H1 (cell line): ENCODE measurements at regions not wholly inside any gene's neighbourhood (a gene's known extent, or its start where the extent isn't known, plus 50 kb on each side); places are given as distances from the start of the nearest gene placed in this dataset.
"Not testable (repeated sequence)": the region's sequence is repeated elsewhere in the genome, so short reads cannot be mapped to it uniquely, and the experiment has no call there.

Source experiments
- CTCF ChIA-PET: fragments of 300-600 bp; sonication (Branson Sonifier 250); formaldehyde crosslinking; loops from one replicate; lab custom pipeline; 2021; ENCODE audit not compliant: partially characterized antibody; lab: Charles Lee
- POLR2A ChIA-PET: fragments of 300-600 bp; sonication (Branson Sonifier 250); formaldehyde crosslinking; loops from one replicate; lab custom pipeline; 2021; ENCODE audit warnings: inconsistent platforms; ENCODE audit not compliant: partially characterized antibody; lab: Charles Lee
- DNase-seq, 2 experiments: peaks; one replicate each; pipeline versions ENCODE4 v3.0.0 to v3.0.0-alpha.2; 2010 to 2022; ENCODE audit warnings: low spot score in 2 of 2, low read depth in 1 of 2, mixed read lengths in 1 of 2
- FAIRE-seq: peaks from 2 replicates; lab custom pipeline; 2011; peaks lifted over from hg19 to GRCh38; lab: Jason Lieb, UNC
- H2AFZ ChIP-seq: 2 replicates; pipeline ENCODE4 v1.8.1; 2012; ENCODE audit warnings: low read length, inconsistent platforms
- H2AK5ac ChIP-seq: 2 replicates; pipeline ENCODE4 v1.6.1; 2013; ENCODE audit warnings: low read depth, low read length
- H2BK120ac ChIP-seq: replicated peaks from 2 replicates; pipeline ENCODE3; 2013; ENCODE audit warnings: low read depth, low read length, inconsistent platforms
- H2BK12ac ChIP-seq: 2 replicates; pipeline ENCODE4 v1.6.1; 2013; ENCODE audit warnings: low read depth, low read length
- H2BK15ac ChIP-seq: 2 replicates; pipeline ENCODE4 v1.6.1; 2013; ENCODE audit warnings: low read length
- H2BK20ac ChIP-seq: 2 replicates; pipeline ENCODE4 v1.6.1; 2013; ENCODE audit warnings: low read length
- H2BK5ac ChIP-seq: 2 replicates; pipeline ENCODE4 v1.6.1; 2013; ENCODE audit warnings: low read depth, low read length
- H3K14ac ChIP-seq: 2 replicates; pipeline ENCODE4 v1.6.1; 2013; ENCODE audit warnings: inconsistent platforms; ENCODE audit not compliant: insufficient read length
- H3K18ac ChIP-seq: 2 replicates; pipeline ENCODE4 v1.6.1; 2013; ENCODE audit warnings: low read length; ENCODE audit errors: extremely low read depth
- H3K23ac ChIP-seq: 2 replicates; pipeline ENCODE4 v1.6.1; 2013; ENCODE audit warnings: inconsistent platforms; ENCODE audit not compliant: insufficient read length
- H3K23me2 ChIP-seq: 2 replicates; pipeline ENCODE4 v1.6.1; 2013; ENCODE audit warnings: low read depth, low read length
- H3K27ac ChIP-seq: 2 replicates; pipeline ENCODE4 v1.6.1; 2011; ENCODE audit warnings: low read depth, low read length, inconsistent platforms
- H3K27me3 ChIP-seq, 4 experiments: replicated peaks in 1 of 4; 1 replicate in 1 of 4; 2 replicates in 3 of 4; pipeline versions ENCODE4 v1.6.1 to v1.8.1; 2011 to 2013; ENCODE audit warnings: low read length in 3 of 4, mild to moderate bottlenecking in 3 of 4, inconsistent platforms in 2 of 4, mixed read lengths in 2 of 4, moderate library complexity in 1 of 4; ENCODE audit not compliant: control insufficient read depth in 3 of 4, insufficient read depth in 3 of 4; ENCODE audit errors: extremely low read depth in 1 of 4
- H3K36me3 ChIP-seq, 4 experiments: 2 replicates each; pipeline versions ENCODE4 v1.6.1 to v1.8.1; 2011 to 2013; ENCODE audit warnings: mild to moderate bottlenecking in 4 of 4, low read length in 3 of 4, moderate library complexity in 2 of 4, control low read depth in 1 of 4, inconsistent platforms in 1 of 4; ENCODE audit not compliant: insufficient read depth in 4 of 4, control insufficient read depth in 2 of 4
- H3K4ac ChIP-seq: replicated peaks from 2 replicates; pipeline ENCODE3; 2013; ENCODE audit warnings: low read length, low read depth, mixed read lengths, inconsistent platforms; ENCODE audit not compliant: insufficient read length
- H3K4me1 ChIP-seq, 4 experiments: replicated peaks in 1 of 4; 1 replicate in 1 of 4; 2 replicates in 3 of 4; pipeline versions ENCODE4 v1.6.1 to v1.8.1; 2011 to 2013; ENCODE audit warnings: low read length in 3 of 4, inconsistent platforms in 2 of 4, mixed read lengths in 1 of 4; ENCODE audit not compliant: insufficient read depth in 4 of 4, control insufficient read depth in 3 of 4
- H3K4me2 ChIP-seq, 2 experiments: 2 replicates each; pipeline versions ENCODE4 v1.6.1 to v1.8.1; 2011 to 2013; ENCODE audit warnings: low read depth in 2 of 2, low read length in 2 of 2, control low read depth in 1 of 2, inconsistent platforms in 1 of 2, mild to moderate bottlenecking in 1 of 2; ENCODE audit not compliant: insufficient read depth in 1 of 2
- H3K4me3 ChIP-seq, 4 experiments: fragments of 200-600, 300-600 bp in 1 of 4; sonication (generic), shearing (Covaris generic), sonication (Bioruptor Twin) in 1 of 4; 2 replicates each; pipeline versions ENCODE4 v1.5.1 to v1.8.1; 2011 to 2016; ENCODE audit warnings: low read length in 4 of 4, low read depth in 3 of 4, control low read depth in 2 of 4, inconsistent platforms in 2 of 4, mild to moderate bottlenecking in 2 of 4, mixed read lengths in 1 of 4, moderate library complexity in 1 of 4; ENCODE audit not compliant: insufficient read depth in 2 of 4; ENCODE audit errors: extremely low read depth in 1 of 4
- H3K56ac ChIP-seq: replicated peaks from 2 replicates; pipeline ENCODE3; 2013; ENCODE audit warnings: low read depth, mild to moderate bottlenecking, mixed read lengths, low read length, inconsistent platforms; ENCODE audit not compliant: insufficient read length
- H3K79me1 ChIP-seq: 2 replicates; pipeline ENCODE4 v1.6.1; 2013; ENCODE audit warnings: low read depth, low read length, control low read depth
- H3K79me2 ChIP-seq, 2 experiments: 2 replicates each; pipeline versions ENCODE4 v1.6.1 to v1.8.1; 2012 to 2013; ENCODE audit warnings: low read length in 2 of 2, mild to moderate bottlenecking in 2 of 2, inconsistent platforms in 1 of 2; ENCODE audit not compliant: insufficient read depth in 2 of 2, control insufficient read depth in 1 of 2
- H3K9ac ChIP-seq, 4 experiments: replicated peaks in 1 of 4; 1 replicate in 1 of 4; 2 replicates in 3 of 4; pipeline versions ENCODE4 v1.6.1 to v1.8.1; 2011 to 2013; ENCODE audit warnings: low read depth in 3 of 4, low read length in 3 of 4, control low read depth in 2 of 4, mild to moderate bottlenecking in 2 of 4, moderate library complexity in 2 of 4, inconsistent platforms in 1 of 4; ENCODE audit errors: extremely low read depth in 1 of 4
- H3K9me3 ChIP-seq, 2 experiments: 2 replicates each; pipeline versions ENCODE4 v1.6.1 to v1.8.1; 2012 to 2013; ENCODE audit warnings: mild to moderate bottlenecking in 2 of 2, moderate library complexity in 2 of 2, control low read depth in 1 of 2, inconsistent platforms in 1 of 2, low read depth in 1 of 2, low read length in 1 of 2, mixed read lengths in 1 of 2; ENCODE audit not compliant: insufficient read depth in 2 of 2
- H4K20me1 ChIP-seq, 2 experiments: replicated peaks in 1 of 2; 2 replicates each; pipeline versions ENCODE3 to v1.8.1; 2011 to 2013; ENCODE audit warnings: inconsistent platforms in 2 of 2, low read length in 2 of 2, mild to moderate bottlenecking in 1 of 2; ENCODE audit not compliant: insufficient read depth in 2 of 2, control insufficient read depth in 1 of 2
- H4K5ac ChIP-seq: 2 replicates; pipeline ENCODE4 v1.6.1; 2013; ENCODE audit warnings: low read length, low read depth, mixed read lengths, inconsistent platforms; ENCODE audit not compliant: insufficient read length
- H4K8ac ChIP-seq: 2 replicates; pipeline ENCODE4 v1.8.0; 2013; ENCODE audit warnings: mild to moderate bottlenecking, moderate library complexity, low read length, inconsistent platforms; ENCODE audit not compliant: insufficient read depth; ENCODE audit errors: extremely low read depth
- H4K91ac ChIP-seq: replicated peaks from 2 replicates; pipeline ENCODE3; 2013; ENCODE audit warnings: low read length, mixed read lengths, inconsistent platforms; ENCODE audit not compliant: insufficient read length
- CBX8 ChIP-seq: fragments of 300-800, 300-1000 bp; sonication (generic); IDR thresholded peaks from 2 replicates; pipeline ENCODE4 v1.7.1; 2016; ENCODE audit warnings: low read depth, low read length, borderline replicate concordance
- CREB1 ChIP-seq: IDR thresholded peaks from 2 replicates; pipeline ENCODE4 v1.6.1; 2012; ENCODE audit warnings: inconsistent platforms
- WGBS, 2 experiments: shearing (Covaris generic) in 1 of 2; methylation state at CpG; one replicate each; pipeline versions ENCODE4 v1.1.6 to v1.1.7; 2013 to 2015; ENCODE audit warnings: low lambda C conversion rate in 2 of 2, mixed read lengths in 2 of 2, inconsistent platforms in 1 of 2, low coverage in 1 of 2, missing lambda C conversion rate in 1 of 2; ENCODE audit not compliant: insufficient replicate concordance in 2 of 2, insufficient coverage in 1 of 2, insufficient read length in 1 of 2; ENCODE audit errors: extremely low coverage in 1 of 2, missing lambda C conversion rate in 1 of 2; 5-methylcytosine and 5-hydroxymethylcytosine counted together

GRCh38 chr2:48092846-48093803 lies 186.8 kb upstream of the FBXO11 start (continued):
- TF ChIP-seq CREB1 (no peak), CBX8 (no peak)
- TF ChIP-seq, all 59 proteins: peak for 0

DNA sequence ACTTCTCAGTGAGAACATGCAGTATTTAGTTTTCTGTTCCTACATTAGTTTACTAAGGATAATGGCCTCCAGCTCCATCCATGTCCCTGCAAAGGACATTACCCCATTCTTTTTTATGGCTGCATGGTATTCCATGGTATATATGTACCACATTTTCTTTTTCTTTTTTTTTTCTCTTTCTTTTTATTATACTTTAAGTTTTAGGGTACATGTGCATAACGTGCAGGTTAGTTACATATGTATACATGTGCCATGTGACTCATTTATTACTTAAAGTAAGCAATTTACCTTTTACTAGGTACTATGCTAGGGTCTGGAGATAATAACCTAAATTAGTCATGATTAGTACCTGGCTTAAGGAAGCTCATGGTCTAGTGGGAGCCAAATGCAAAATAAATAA lies 190.5 kb upstream of the FBXO11 start:
- H3K23ac ChIP-seq, H3K4me2 ChIP-seq, H2BK120ac ChIP-seq, FAIRE-seq, H3K4ac ChIP-seq, H4K91ac ChIP-seq, H3K14ac ChIP-seq, H4K8ac ChIP-seq, DNase-seq, H2BK5ac ChIP-seq, H3K79me2 ChIP-seq, H3K4me3 ChIP-seq, H3K27ac ChIP-seq, H3K4me1 ChIP-seq, H3K9ac ChIP-seq, H3K23me2 ChIP-seq, H2BK20ac ChIP-seq, H3K18ac ChIP-seq, H3K79me1 ChIP-seq, H2AFZ ChIP-seq, H2BK12ac ChIP-seq, H2BK15ac ChIP-seq, H2AK5ac ChIP-seq, H3K27me3 ChIP-seq, H3K9me3 ChIP-seq, H3K36me3 ChIP-seq, H4K5ac ChIP-seq, H3K56ac ChIP-seq, H4K20me1 ChIP-seq: not testable (repeated sequence)
- ChIA-PET POLR2A (interaction anchor here (0.6 kb wide), 1 partner anchor 104 kb away, joined by 5 read pairs; no protein-coding TSS in a partner anchor), CTCF (interaction anchor here (0.7 to 1.1 kb wide), 2 partner anchors 10 to 190 kb away, joined by 3 read pairs; no protein-coding TSS in a partner anchor)
- WGBS, 2 experiments = 81% methylated on average over 1 of the region's 1 CpG; no CpG with 5 or more reads in 1 of the 2 experiments
